Spleen (tissue), 11 donors: ENCODE measurements at regions not wholly inside any gene's neighbourhood (a gene's known extent, or its start where the extent isn't known, plus 50 kb on each side); places are given as distances from the start of the nearest gene placed in this dataset.

Experiments
- DNase-seq: peaks from one replicate; pipeline ENCODE4 v3.0.0-alpha.2; 2020
- H3K27ac ChIP-seq, 8 donors: fragments of 200-600 bp; sonication (generic) in 7 of 8; 1 replicate in 4 of 8; 2 replicates in 4 of 8; pipeline versions ENCODE4 v1.5.0 to v1.8.0; 2016 to 2021; ENCODE audit warnings: inconsistent platforms in 4 of 8, mild to moderate bottlenecking in 4 of 8, moderate library complexity in 1 of 8
- H3K27me3 ChIP-seq, 7 donors: fragments of 200-600 bp; sonication (generic) in 6 of 7; replicated peaks in 1 of 7; 1 replicate in 4 of 7; 2 replicates in 3 of 7; pipeline versions ENCODE4 v1.5.0 to v1.8.0; 2016 to 2021; ENCODE audit warnings: inconsistent platforms in 3 of 7, mild to moderate bottlenecking in 1 of 7
- H3K36me3 ChIP-seq, 6 donors: fragments of 200-600 bp; sonication (generic) in 5 of 6; 1 replicate in 4 of 6; 2 replicates in 2 of 6; pipeline versions ENCODE4 v1.5.0 to v1.8.0; 2016 to 2021; ENCODE audit warnings: inconsistent platforms in 2 of 6
- H3K4me1 ChIP-seq, 6 donors: fragments of 200-600 bp; sonication (generic) in 5 of 6; 1 replicate in 3 of 6; 2 replicates in 3 of 6; pipeline versions ENCODE4 v1.5.0 to v1.8.0; 2016 to 2021; ENCODE audit warnings: inconsistent platforms in 3 of 6
- H3K4me3 ChIP-seq, 8 donors: fragments of 200-600 bp; sonication (generic) in 7 of 8; 1 replicate in 4 of 8; 2 replicates in 4 of 8; pipeline versions ENCODE4 v1.5.0 to v1.8.0; 2016 to 2021; ENCODE audit warnings: inconsistent platforms in 4 of 8, mild to moderate bottlenecking in 4 of 8, moderate library complexity in 2 of 8
- H3K9me3 ChIP-seq, 8 donors: fragments of 200-600 bp; sonication (generic) in 7 of 8; 1 replicate in 4 of 8; 2 replicates in 4 of 8; pipeline versions ENCODE4 v1.5.0 to v1.8.0; 2016 to 2021; ENCODE audit warnings: inconsistent platforms in 4 of 8
- CTCF ChIP-seq, 11 experiments: fragments of 200-600 bp in 7 of 11; fragments of 450-650 bp in 4 of 11; sonication (generic) in 4 of 11; IDR thresholded peaks in 8 of 11; conservative IDR thresholded peaks in 3 of 11; 1 replicate in 7 of 11; 2 replicates in 4 of 11; pipeline versions ENCODE4 v1.4.0 to v1.8.0; 2016 to 2021; ENCODE audit warnings: antibody characterized with exemption in 11 of 11, inconsistent platforms in 4 of 11, mild to moderate bottlenecking in 1 of 11
- POLR2A ChIP-seq, 3 donors: fragments of 450-650 bp; IDR thresholded peaks; one replicate each; pipeline ENCODE4 v1.5.1; 2017; ENCODE audit warnings: antibody characterized with exemption in 3 of 3, mild to moderate bottlenecking in 1 of 3
- POLR2AphosphoS5 ChIP-seq, 3 donors: sonication (generic); formaldehyde crosslinking; IDR thresholded peaks; one replicate each; pipeline ENCODE4 v1.5.1; 2017; ENCODE audit warnings: antibody characterized with exemption in 3 of 3
- WGBS, 5 donors: extraction: QIAGEN DNeasy Blood & Tissue Kit in 3 of 5; methylation state at CpG; one replicate each; pipeline versions ENCODE4 v1.1.5 to v1.1.7; 2013 to 2018; 5-methylcytosine and 5-hydroxymethylcytosine counted together
- intact Hi-C: fragments of 100-400 bp; cut with DNase I; formaldehyde crosslinking; loops from one replicate; pipeline ENCODE4 v1.15.0; 2023; ENCODE audit warnings: low total_unique reads
- donor health status: healthy with polysubstance abuse.
- donor health status: DM: no; HTN: no; CAD: no; lungs with moderate emphysema.
- donor health status: DM: no; HTN: no; CAD: no.
- donor health status: Bipolar disorder and iron deficiency.
- donor health status: healthy.
- donor health status: DM: no; HTN: no; CAD: no.
- donor health status: DM: yes; HTN: yes; CAD: no.

GRCh38 chr12:124096869-124097434 lies 123.9 kb downstream of the ZNF664 start:
- Histone ChIP-seq H3K4me1 (peaks cover 0 to 7% (median 0%) of the 10 kb centered on the region in 6 donors), H3K4me3 (no peak overlapping the region), H3K9me3 (peaks cover 0 to under 1% (median 0%) of the 10 kb centered on the region in 8 donors), H3K27ac (no peak overlapping the region), H3K36me3 (no peaks in the 10 kb centered on the region), H3K27me3 (peaks cover 0 to 13% (median 0%) of the 10 kb centered on the region in 7 donors)
- intact Hi-C loops: no loop called here
- TF ChIP-seq CTCF (IDR thresholded peaks at IDR 0.05 in 8 of 11, conservative IDR thresholded peaks at IDR 0.05 in 3 of 11): no peak
- TF ChIP-seq POLR2AphosphoS5 (IDR thresholded peaks at IDR 0.05): no peak
- TF ChIP-seq POLR2A (IDR thresholded peaks at IDR 0.05): no peak
- WGBS, 5 donors: 84 to 90% (median 88%) methylated on average over 10 of the region's 10 CpGs
- no peak for DNase-seq

GRCh38 chr12:124097701-124098100 lies 124.7 kb downstream of the ZNF664 start:
- Histone ChIP-seq H3K36me3 (no peaks in the 10 kb centered on the region), H3K4me3 (no peak overlapping the region), H3K27me3 (peaks cover 0 to 13% (median 0%) of the 10 kb centered on the region in 7 donors), H3K27ac (no peak overlapping the region), H3K4me1 (peaks cover 0 to 7% (median 0%) of the 10 kb centered on the region in 6 donors), H3K9me3 (no peaks in the 10 kb centered on the region)
- no peak for TF ChIP-seq POLR2A (IDR thresholded peaks at IDR 0.05)
- TF ChIP-seq CTCF (IDR thresholded peaks at IDR 0.05 in 8 of 11, conservative IDR thresholded peaks at IDR 0.05 in 3 of 11): no peak
- no peak for TF ChIP-seq POLR2AphosphoS5 (IDR thresholded peaks at IDR 0.05)
- no peak for DNase-seq
- intact Hi-C loops: no loop called here
- 63 to 69% (median 67%) methylated on average over 7 of the region's 7 CpGs for WGBS, 5 donors

- Histone ChIP-seq H3K27me3 (peaks cover 0 to 13% (median 0%) of the 10 kb centered on the region in 7 donors), H3K27ac (no peak overlapping the region), H3K4me1 (peaks cover 0 to 7% (median 0%) of the 10 kb centered on the region in 6 donors), H3K36me3 (no peaks in the 10 kb centered on the region), H3K4me3 (no peak overlapping the region), H3K9me3 (no peaks in the 10 kb centered on the region)
- WGBS, 5 donors: 77 to 82% (median 79%) methylated on average over 14 of the region's 14 CpGs
- intact Hi-C loops: no loop called here
- no peak for DNase-seq
- TF ChIP-seq CTCF (IDR thresholded peaks at IDR 0.05 in 8 of 11, conservative IDR thresholded peaks at IDR 0.05 in 3 of 11): no peak
- no peak for TF ChIP-seq POLR2AphosphoS5 (IDR thresholded peaks at IDR 0.05)
- no peak for TF ChIP-seq POLR2A (IDR thresholded peaks at IDR 0.05)
These were observed 125.2 kb downstream of the ZNF664 start for GRCh38 chr12:124098101-124098757.

- no peak overlapping the region for H3K4me3 ChIP-seq
- no peak for DNase-seq
- H3K27me3 ChIP-seq: peaks cover 0 to 13% (median 0%) of the 10 kb centered on the region in 7 donors
- intact Hi-C loops: no loop called here
- H3K9me3 ChIP-seq: no peaks in the 10 kb centered on the region
- 68 to 71% (median 70%) methylated on average over 8 of the region's 8 CpGs for WGBS, 5 donors
- peaks cover 0 to 7% (median 0%) of the 10 kb centered on the region in 6 donors for H3K4me1 ChIP-seq
- H3K36me3 ChIP-seq: no peaks in the 10 kb centered on the region
- no peak overlapping the region for H3K27ac ChIP-seq
- TF ChIP-seq POLR2AphosphoS5 (IDR thresholded peaks at IDR 0.05): no peak
- TF ChIP-seq CTCF (IDR thresholded peaks at IDR 0.05 in 8 of 11, conservative IDR thresholded peaks at IDR 0.05 in 3 of 11): no peak
These were observed 125.9 kb downstream of the ZNF664 start for GRCh38 chr12:124098887-124099286.
